DMS 273 (cell line): ENCODE measurements at regions not wholly inside any gene's neighbourhood (a gene's known extent, or its start where the extent isn't known, plus 50 kb on each side); places are given as distances from the start of the nearest gene placed in this dataset.
A peak's percentile ranks its signal among the peaks of the same experiment; 100 is the strongest.

Source experiments
- DNase-seq: peaks from one replicate; lab custom pipeline; 2025; ENCODE audit not compliant: unreplicated experiment; lab: John Stamatoyannopoulos, UW

- peak; percentile 3 for DNase-seq
These were observed 109.8 kb upstream of the GPC6 start for GRCh38 chr13:93116809-93117208.

- DNase-seq = no peak
These were observed 108.5 kb upstream of the GPC6 start for GRCh38 chr13:93118081-93118615.

- DNase-seq = no peak
These were observed 85.7 kb upstream of the GPC6 start for GRCh38 chr13:93140912-93141311.

- DNase-seq = no peak
These were observed 82.6 kb upstream of the GPC6 start for GRCh38 chr13:93144031-93144430.

GRCh38 chr13:93145199-93145598, 81.4 kb upstream of the GPC6 start:
- DNase-seq = no peak

- DNase-seq = no peak
These were observed 79.9 kb upstream of the GPC6 start for GRCh38 chr13:93146584-93147297.

- no peak for DNase-seq
These were observed 79.3 kb upstream of the GPC6 start for GRCh38 chr13:93147298-93147645.

- no peak for DNase-seq
These were observed 78.7 kb upstream of the GPC6 start for GRCh38 chr13:93147946-93148345.

GRCh38 chr13:93151277-93151676, 75.3 kb upstream of the GPC6 start:
- DNase-seq = no peak

- no peak for DNase-seq
These were observed 68.0 kb upstream of the GPC6 start for GRCh38 chr13:93158565-93158964.

- no peak for DNase-seq
These were observed 56.6 kb upstream of the GPC6 start for GRCh38 chr13:93169980-93170379.

GRCh38 chr13:93172109-93172508, 54.5 kb upstream of the GPC6 start:
- DNase-seq = peak; percentile 5

- no peak for DNase-seq
These were observed 53.0 kb upstream of the GPC6 start for GRCh38 chr13:93173654-93174053.

GRCh38 chr13:93174260-93174659, 52.3 kb upstream of the GPC6 start:
- no peak for DNase-seq
